ENCODE measurements at regions not wholly inside any gene's neighbourhood (a gene's known extent, or its start where the extent isn't known, plus 50 kb on each side); places are given as distances from the start of the nearest gene placed in this dataset.
A peak's percentile ranks its signal among the peaks of the same experiment; 100 is the strongest.

DNA sequence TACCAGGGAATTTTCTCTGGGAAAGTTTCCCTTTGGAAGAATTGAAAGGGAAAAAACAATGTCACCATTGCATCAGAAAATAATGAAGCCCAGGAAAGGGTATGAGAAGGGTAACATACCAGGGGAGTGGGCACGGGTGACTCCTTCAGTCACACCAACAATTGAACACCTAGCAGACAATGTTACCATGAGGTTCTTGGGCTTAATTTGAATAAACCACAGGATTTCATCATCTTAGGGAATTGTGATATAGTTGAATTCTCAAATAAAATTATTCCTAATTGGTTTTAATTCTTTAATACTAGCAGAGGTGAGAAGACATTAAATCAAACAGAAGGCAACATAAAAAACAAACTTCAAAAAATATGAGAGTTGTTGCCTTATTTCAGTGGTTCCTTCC, 73.7 kb upstream of the RREB1 start:
- no peak for TF ChIP-seq SIN3A (IDR thresholded peaks at IDR 0.05; ENCODE audit: borderline replicate concordance, insufficient read depth, low read length)
- no peak for TF ChIP-seq TAF1 (IDR thresholded peaks at IDR 0.05; ENCODE audit: borderline replicate concordance, insufficient read depth, low read length)
- no peak for TF ChIP-seq FOXP2 (optimal IDR thresholded peaks at IDR 0.05; ENCODE audit: borderline replicate concordance, extremely low read depth, extremely low read length, insufficient read depth)
- TF ChIP-seq, protein P1, sequence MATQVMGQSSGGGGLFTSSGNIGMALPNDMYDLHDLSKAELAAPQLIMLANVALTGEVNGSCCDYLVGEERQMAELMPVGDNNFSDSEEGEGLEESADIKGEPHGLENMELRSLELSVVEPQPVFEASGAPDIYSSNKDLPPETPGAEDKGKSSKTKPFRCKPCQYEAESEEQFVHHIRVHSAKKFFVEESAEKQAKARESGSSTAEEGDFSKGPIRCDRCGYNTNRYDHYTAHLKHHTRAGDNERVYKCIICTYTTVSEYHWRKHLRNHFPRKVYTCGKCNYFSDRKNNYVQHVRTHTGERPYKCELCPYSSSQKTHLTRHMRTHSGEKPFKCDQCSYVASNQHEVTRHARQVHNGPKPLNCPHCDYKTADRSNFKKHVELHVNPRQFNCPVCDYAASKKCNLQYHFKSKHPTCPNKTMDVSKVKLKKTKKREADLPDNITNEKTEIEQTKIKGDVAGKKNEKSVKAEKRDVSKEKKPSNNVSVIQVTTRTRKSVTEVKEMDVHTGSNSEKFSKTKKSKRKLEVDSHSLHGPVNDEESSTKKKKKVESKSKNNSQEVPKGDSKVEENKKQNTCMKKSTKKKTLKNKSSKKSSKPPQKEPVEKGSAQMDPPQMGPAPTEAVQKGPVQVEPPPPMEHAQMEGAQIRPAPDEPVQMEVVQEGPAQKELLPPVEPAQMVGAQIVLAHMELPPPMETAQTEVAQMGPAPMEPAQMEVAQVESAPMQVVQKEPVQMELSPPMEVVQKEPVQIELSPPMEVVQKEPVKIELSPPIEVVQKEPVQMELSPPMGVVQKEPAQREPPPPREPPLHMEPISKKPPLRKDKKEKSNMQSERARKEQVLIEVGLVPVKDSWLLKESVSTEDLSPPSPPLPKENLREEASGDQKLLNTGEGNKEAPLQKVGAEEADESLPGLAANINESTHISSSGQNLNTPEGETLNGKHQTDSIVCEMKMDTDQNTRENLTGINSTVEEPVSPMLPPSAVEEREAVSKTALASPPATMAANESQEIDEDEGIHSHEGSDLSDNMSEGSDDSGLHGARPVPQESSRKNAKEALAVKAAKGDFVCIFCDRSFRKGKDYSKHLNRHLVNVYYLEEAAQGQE (IDR thresholded peaks at IDR 0.05; ENCODE audit: insufficient read depth in 1 of 2, low read depth in 2 of 2, low read length in 2 of 2): no peak
- no peak for TF ChIP-seq POLR2AphosphoS5 (IDR thresholded peaks at IDR 0.05; ENCODE audit: low read depth, low read length)

DNA sequence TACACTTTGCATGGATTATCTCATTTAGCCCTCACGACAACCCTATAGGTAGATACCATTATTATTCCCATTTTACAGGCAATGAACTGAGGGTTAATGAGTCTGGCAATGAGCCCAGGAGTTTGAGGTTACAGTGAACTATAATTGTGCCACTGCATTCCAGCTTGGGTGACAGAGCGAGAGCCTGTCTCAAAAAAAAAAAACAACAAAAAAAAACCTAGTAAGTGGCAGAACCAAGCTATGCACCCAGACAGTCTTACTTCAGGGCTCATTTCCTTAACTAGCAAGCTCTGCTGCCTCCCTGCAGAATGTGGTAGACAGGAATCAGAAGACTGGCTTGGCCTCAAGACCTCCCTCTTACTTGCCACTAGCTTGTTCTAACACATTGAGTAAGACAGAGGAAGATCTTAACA, 71.9 kb upstream of the RREB1 start:
- TF ChIP-seq POLR2AphosphoS5 (IDR thresholded peaks at IDR 0.05; ENCODE audit: low read depth, low read length) (no peak), SIN3A (IDR thresholded peaks at IDR 0.05; ENCODE audit: borderline replicate concordance, insufficient read depth, low read length) (no peak), TAF1 (IDR thresholded peaks at IDR 0.05; ENCODE audit: borderline replicate concordance, insufficient read depth, low read length) (no peak), FOXP2 (optimal IDR thresholded peaks at IDR 0.05; ENCODE audit: borderline replicate concordance, extremely low read depth, extremely low read length, insufficient read depth) (no peak)
- TF ChIP-seq, protein P1 (IDR thresholded peaks at IDR 0.05; ENCODE audit: insufficient read depth in 1 of 2, low read depth in 2 of 2, low read length in 2 of 2): no peak

DNA sequence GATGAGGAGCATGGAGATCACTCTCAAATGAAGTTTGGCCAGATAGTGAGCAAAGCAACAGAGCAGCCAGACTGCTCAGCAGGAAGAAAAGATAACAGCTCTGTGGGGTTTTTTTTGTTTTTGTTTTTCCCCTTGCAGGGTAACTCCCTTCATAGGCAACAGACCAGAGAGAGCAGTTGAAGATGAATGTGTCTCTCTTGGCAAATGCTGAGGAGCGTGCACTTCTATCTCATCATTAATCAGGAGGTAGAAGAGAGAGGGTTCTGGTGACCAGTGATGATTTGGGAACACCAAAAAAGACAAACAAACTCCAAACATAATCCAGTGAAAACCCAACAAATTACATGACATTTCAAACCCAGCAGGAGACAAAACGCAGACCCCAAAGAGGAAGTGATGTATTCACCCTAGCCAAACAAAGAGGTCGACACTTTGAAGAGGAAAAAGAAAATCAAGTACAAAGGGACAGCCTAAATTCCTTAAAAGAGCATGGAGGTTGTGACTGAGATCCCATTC, 66.2 kb upstream of the RREB1 start:
- TF ChIP-seq, protein P1 (IDR thresholded peaks at IDR 0.05; ENCODE audit: insufficient read depth in 1 of 2, low read depth in 2 of 2, low read length in 2 of 2): no peak
- TF ChIP-seq TAF1 (IDR thresholded peaks at IDR 0.05; ENCODE audit: borderline replicate concordance, insufficient read depth, low read length) (no peak), SIN3A (IDR thresholded peaks at IDR 0.05; ENCODE audit: borderline replicate concordance, insufficient read depth, low read length) (no peak), POLR2AphosphoS5 (IDR thresholded peaks at IDR 0.05; ENCODE audit: low read depth, low read length) (no peak), FOXP2 (optimal IDR thresholded peaks at IDR 0.05; ENCODE audit: borderline replicate concordance, extremely low read depth, extremely low read length, insufficient read depth) (no peak)

DNA sequence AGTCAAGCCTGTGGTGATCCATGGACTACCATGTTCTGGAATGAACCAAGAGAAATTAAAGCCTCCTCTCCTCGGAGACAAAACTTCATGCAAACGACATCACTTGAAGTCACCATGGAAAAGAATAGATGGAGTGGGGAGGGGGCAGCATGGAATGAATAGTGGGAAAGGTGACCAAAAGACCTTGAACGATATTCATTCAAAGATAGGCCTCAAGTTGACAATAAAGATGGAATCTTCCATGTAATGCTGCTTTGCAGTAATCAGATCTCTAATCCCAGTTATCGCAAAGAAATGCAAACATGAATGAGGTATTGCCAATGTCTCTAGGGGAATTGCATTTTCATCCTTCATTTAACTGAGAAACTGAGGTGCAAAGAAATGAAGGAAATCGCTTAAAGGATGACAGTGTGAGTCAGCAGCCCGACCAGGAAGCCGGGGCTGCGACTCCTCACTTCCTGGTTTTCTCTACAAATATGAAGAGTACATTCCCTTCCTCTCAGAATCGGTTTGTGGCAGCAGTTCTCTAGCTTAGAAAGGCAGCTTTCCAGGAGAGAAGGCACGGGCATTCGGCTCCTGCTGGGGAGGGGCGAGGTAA, 65.6 kb upstream of the RREB1 start:
- TF ChIP-seq SIN3A (IDR thresholded peaks at IDR 0.05; ENCODE audit: borderline replicate concordance, insufficient read depth, low read length) (peak; percentile 37; the same call in 1 of the 2 replicates), POLR2AphosphoS5 (IDR thresholded peaks at IDR 0.05; ENCODE audit: low read depth, low read length) (no peak), FOXP2 (optimal IDR thresholded peaks at IDR 0.05; ENCODE audit: borderline replicate concordance, extremely low read depth, extremely low read length, insufficient read depth) (no peak), TAF1 (IDR thresholded peaks at IDR 0.05; ENCODE audit: borderline replicate concordance, insufficient read depth, low read length) (0 out of 2 replicates have a peak, but pooled peaks have one; percentile 22)
- TF ChIP-seq, protein P1 (IDR thresholded peaks at IDR 0.05; ENCODE audit: insufficient read depth in 1 of 2, low read depth in 2 of 2, low read length in 2 of 2): no peak
